ENCODE measurements at regions not wholly inside any gene's neighbourhood (a gene's known extent, or its start where the extent isn't known, plus 50 kb on each side); places are given as distances from the start of the nearest gene placed in this dataset.
A peak's percentile ranks its signal among the peaks of the same experiment; 100 is the strongest.

DNA sequence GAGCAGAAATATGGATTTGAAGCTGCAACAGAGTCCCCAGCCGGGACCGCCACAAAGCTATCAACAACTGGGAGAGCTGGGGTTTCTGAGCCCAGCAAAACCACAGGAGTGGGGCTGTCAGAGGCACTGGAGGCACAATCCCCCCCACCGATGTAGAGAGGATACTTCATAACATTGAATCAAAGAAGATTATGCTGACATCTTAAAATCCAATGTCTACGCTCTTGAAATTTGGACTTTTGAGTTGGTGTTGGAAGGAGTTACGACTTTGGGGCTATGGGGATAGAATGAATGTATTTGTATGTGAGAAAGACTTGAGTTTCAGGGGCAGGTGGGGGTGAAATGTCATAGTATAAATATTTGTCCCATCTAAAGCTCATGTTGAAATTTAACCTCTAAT lies 1121.6 kb upstream of the CDH8 start:
- Histone ChIP-seq H3K27ac (no peak overlapping the region), H3K9me3 (no peaks in the 10 kb centered on the region), H3K4me3 (no peak overlapping the region), H3K4me1 (no peaks in the 10 kb centered on the region), H3K27me3 (no peaks in the 10 kb centered on the region), H3K36me3 (no peaks in the 10 kb centered on the region)
- no peak for DNase-seq
- intact Hi-C loops (cut with DNase I): no loop called here
- no peak for ATAC-seq
- TF ChIP-seq, protein P1, sequence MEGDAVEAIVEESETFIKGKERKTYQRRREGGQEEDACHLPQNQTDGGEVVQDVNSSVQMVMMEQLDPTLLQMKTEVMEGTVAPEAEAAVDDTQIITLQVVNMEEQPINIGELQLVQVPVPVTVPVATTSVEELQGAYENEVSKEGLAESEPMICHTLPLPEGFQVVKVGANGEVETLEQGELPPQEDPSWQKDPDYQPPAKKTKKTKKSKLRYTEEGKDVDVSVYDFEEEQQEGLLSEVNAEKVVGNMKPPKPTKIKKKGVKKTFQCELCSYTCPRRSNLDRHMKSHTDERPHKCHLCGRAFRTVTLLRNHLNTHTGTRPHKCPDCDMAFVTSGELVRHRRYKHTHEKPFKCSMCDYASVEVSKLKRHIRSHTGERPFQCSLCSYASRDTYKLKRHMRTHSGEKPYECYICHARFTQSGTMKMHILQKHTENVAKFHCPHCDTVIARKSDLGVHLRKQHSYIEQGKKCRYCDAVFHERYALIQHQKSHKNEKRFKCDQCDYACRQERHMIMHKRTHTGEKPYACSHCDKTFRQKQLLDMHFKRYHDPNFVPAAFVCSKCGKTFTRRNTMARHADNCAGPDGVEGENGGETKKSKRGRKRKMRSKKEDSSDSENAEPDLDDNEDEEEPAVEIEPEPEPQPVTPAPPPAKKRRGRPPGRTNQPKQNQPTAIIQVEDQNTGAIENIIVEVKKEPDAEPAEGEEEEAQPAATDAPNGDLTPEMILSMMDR (IDR thresholded peaks at IDR 0.05): no peak
- TF ChIP-seq POLR2A (IDR thresholded peaks at IDR 0.05): no peak
- 86 to 95% (median 91%) methylated on average over 5 of the region's 5 CpGs for WGBS, 4 donors

DNA sequence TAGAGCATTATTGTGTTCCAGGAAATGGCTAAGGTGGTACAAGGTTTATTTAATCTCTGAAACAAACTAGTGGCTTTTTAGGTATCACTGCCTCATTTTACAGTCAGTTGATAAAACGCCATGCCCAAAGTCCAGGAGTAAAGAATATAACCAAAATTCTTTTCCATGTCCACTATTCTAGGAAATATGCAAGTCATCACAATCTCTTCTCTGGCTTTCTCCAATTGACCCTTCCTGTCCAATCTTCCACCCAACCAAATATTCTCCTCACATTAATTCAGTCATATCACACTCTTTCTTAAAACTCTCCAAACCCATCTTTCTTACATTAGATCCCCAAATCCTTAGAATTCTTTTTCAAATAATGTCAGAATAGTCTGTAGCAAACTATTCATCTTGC lies 1110.0 kb upstream of the CDH8 start:
- WGBS, 4 donors: 64 to 75% (median 75%) methylated on average over 1 of the region's 1 CpG

DNA sequence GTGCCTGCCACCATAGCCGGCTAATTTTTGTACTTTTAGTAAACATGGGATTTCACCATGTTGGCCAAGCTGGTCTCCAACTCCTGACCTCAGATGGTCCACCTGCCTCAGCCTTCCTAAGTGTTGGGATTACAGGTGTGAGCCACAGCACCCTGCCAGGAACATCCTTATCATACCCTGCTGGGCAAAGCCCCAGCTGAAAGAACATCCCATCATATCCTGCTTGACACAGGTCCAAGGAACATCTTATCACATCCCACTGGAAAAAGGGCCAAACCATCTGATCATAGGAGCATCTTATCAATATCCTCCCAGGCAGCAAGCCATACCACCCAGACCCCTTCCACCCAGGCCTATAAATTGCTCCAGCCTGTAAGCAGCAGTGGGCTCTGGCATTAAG lies 1109.2 kb upstream of the CDH8 start:
- H3K4me3 ChIP-seq: no peak overlapping the region
- TF ChIP-seq, protein P1 (IDR thresholded peaks at IDR 0.05): no peak
- no peak for TF ChIP-seq POLR2A (IDR thresholded peaks at IDR 0.05)
- no peaks in the 10 kb centered on the region for H3K4me1 ChIP-seq
- H3K9me3 ChIP-seq: no peaks in the 10 kb centered on the region
- H3K27ac ChIP-seq: no peak overlapping the region
- ATAC-seq (peak; percentile 71 to 86 (median 75)), DNase-seq (no peak)
- H3K27me3 ChIP-seq: no peaks in the 10 kb centered on the region
- WGBS, 4 donors: 89 to 96% (median 92%) methylated on average over 1 of the region's 1 CpG
- intact Hi-C loops (cut with DNase I): no loop called here
- no peaks in the 10 kb centered on the region for H3K36me3 ChIP-seq

More for the DNA sequence above, 1110.0 kb upstream of the CDH8 start:
- H3K27me3 ChIP-seq: no peaks in the 10 kb centered on the region
- TF ChIP-seq, protein P1 (IDR thresholded peaks at IDR 0.05): no peak
- TF ChIP-seq POLR2A (IDR thresholded peaks at IDR 0.05): no peak
- no peaks in the 10 kb centered on the region for H3K9me3 ChIP-seq
- ATAC-seq (no peak), DNase-seq (no peak)
- intact Hi-C loops (cut with DNase I): no loop called here
- H3K4me1 ChIP-seq: no peaks in the 10 kb centered on the region
- H3K36me3 ChIP-seq: no peaks in the 10 kb centered on the region
- H3K4me3 ChIP-seq: no peak overlapping the region
- H3K27ac ChIP-seq: no peak overlapping the region

DNA sequence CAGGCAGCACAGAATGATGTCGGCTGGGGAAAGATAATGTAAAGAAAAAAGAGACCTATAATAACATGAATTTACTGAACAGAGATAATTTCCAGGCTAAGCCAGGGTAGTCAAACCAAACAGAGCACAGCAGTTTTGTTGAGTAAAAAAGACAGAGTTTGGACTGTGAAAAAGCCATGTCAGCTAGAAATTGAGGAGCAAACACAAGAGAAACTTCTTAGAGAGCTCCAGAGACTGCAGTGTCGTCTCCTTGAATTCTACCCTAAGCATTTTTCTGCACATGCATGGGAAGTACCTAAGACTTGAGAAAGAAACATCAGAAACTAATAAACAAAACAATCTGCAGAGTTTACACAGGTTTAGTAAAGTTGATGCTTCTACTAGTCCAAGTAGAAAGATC lies 1098.8 kb upstream of the CDH8 start:
- peaks cover 0 to 5% (median 0%) of the 10 kb centered on the region in 12 donors for H3K9me3 ChIP-seq
- ATAC-seq (no peak), DNase-seq (no peak)
- H3K4me3 ChIP-seq: no peak overlapping the region
- H3K36me3 ChIP-seq: no peaks in the 10 kb centered on the region
- H3K4me1 ChIP-seq: no peaks in the 10 kb centered on the region
- WGBS, 4 donors: 59 to 74% (median 68%) methylated on average over 2 of the region's 2 CpGs
- no peak overlapping the region for H3K27ac ChIP-seq
- no peaks in the 10 kb centered on the region for H3K27me3 ChIP-seq
- intact Hi-C loops (cut with DNase I): no loop called here
- TF ChIP-seq, protein P1 (IDR thresholded peaks at IDR 0.05): no peak
- TF ChIP-seq POLR2A (IDR thresholded peaks at IDR 0.05): no peak
